DOHH2 (cell line): ENCODE measurements at regions not wholly inside any gene's neighbourhood (a gene's known extent, or its start where the extent isn't known, plus 50 kb on each side); places are given as distances from the start of the nearest gene placed in this dataset.

Source experiments
- EZH2phosphoT487 ChIP-seq: fragments of 200-600 bp; sonication (generic); IDR thresholded peaks from 2 replicates; pipeline ENCODE4 v1.6.1; 2017; ENCODE audit warnings: borderline replicate concordance, mild to moderate bottlenecking, antibody characterized with exemption, low read length, moderate library complexity, mixed read lengths
- TF ChIP-seq, protein P1 (sequence below): fragments of 200-600 bp; sonication (generic); IDR thresholded peaks from one replicate; pipeline ENCODE4 v1.5.1; 2014; ENCODE audit warnings: antibody characterized with exemption, mild to moderate bottlenecking, low read depth, low read length; ENCODE audit not compliant: poor library complexity, severe bottlenecking

- TF ChIP-seq, protein P1, sequence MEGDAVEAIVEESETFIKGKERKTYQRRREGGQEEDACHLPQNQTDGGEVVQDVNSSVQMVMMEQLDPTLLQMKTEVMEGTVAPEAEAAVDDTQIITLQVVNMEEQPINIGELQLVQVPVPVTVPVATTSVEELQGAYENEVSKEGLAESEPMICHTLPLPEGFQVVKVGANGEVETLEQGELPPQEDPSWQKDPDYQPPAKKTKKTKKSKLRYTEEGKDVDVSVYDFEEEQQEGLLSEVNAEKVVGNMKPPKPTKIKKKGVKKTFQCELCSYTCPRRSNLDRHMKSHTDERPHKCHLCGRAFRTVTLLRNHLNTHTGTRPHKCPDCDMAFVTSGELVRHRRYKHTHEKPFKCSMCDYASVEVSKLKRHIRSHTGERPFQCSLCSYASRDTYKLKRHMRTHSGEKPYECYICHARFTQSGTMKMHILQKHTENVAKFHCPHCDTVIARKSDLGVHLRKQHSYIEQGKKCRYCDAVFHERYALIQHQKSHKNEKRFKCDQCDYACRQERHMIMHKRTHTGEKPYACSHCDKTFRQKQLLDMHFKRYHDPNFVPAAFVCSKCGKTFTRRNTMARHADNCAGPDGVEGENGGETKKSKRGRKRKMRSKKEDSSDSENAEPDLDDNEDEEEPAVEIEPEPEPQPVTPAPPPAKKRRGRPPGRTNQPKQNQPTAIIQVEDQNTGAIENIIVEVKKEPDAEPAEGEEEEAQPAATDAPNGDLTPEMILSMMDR: no peak
- TF ChIP-seq EZH2phosphoT487: no peak
Observed at GRCh38 chr7:94297397-94297838, 97.3 kb upstream of the COL1A2 start.
